Astrocyte of the spinal cord (primary cell): ENCODE measurements at regions not wholly inside any gene's neighbourhood (a gene's known extent, or its start where the extent isn't known, plus 50 kb on each side); places are given as distances from the start of the nearest gene placed in this dataset.

Experiments
- DNase-seq: peaks from one replicate; pipeline ENCODE4 v3.0.0; 2011; ENCODE audit warnings: low read depth, low spot score
- H3K4me3 ChIP-seq: 2 replicates; pipeline ENCODE4 v1.5.1; 2011; ENCODE audit warnings: low read depth, mild to moderate bottlenecking, low read length, moderate library complexity
- CTCF ChIP-seq: IDR thresholded peaks from 2 replicates; pipeline ENCODE4 v1.5.1; 2012; ENCODE audit warnings: low read depth, mild to moderate bottlenecking, low read length, inconsistent platforms
- in situ Hi-C: cut with HindIII; loops from 2 replicates; pipeline ENCODE4 v1.10.0; 2017; ENCODE audit warnings: low sequenced_read_pairs

- no peak for TF ChIP-seq CTCF
- H3K4me3 ChIP-seq, result no peak overlapping the region
- in situ Hi-C loops, result no loop called here
- DNase-seq, result peak; percentile 25
These were observed 205.9 kb downstream of the ZIC1 start for GRCh38 chr3:147615035-147615434.

DNA sequence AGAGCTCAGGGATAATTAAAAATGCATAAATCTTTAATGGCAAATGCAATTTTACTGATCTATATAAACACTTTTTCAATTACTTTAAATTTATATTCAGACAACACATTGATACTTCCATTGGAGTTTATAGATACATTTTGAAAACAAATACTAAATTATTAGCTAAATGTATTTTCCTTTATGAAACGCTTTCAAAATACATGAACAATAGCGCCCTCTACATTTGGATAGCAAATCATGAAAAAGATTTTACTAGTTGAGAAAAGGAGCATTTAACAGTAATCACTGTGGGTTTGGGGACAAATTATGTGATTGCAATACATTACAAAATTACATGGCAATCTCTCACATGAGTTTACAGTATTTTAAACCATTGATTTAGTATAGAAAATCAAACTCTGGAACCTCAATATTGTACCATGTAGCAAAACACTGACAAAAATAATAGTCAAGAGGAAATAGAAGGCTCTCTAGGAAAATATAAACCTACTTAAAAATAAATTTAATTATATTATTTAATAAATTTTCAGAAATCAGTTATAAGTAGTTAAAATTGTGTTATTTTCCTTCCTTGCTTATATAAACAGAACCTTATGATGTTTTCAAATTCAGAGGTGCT, 207.9 kb downstream of the ZIC1 start:
- in situ Hi-C loops, result no loop called here
- TF ChIP-seq CTCF, result peak; percentile 43
- peak; percentile 65 for DNase-seq
- no peak overlapping the region for H3K4me3 ChIP-seq

- no peak overlapping the region for H3K4me3 ChIP-seq
- TF ChIP-seq CTCF, result no peak
- in situ Hi-C loops, result no loop called here
- DNase-seq, result peak; percentile 46
These were observed 209.5 kb downstream of the ZIC1 start for GRCh38 chr3:147618691-147619090.

DNA sequence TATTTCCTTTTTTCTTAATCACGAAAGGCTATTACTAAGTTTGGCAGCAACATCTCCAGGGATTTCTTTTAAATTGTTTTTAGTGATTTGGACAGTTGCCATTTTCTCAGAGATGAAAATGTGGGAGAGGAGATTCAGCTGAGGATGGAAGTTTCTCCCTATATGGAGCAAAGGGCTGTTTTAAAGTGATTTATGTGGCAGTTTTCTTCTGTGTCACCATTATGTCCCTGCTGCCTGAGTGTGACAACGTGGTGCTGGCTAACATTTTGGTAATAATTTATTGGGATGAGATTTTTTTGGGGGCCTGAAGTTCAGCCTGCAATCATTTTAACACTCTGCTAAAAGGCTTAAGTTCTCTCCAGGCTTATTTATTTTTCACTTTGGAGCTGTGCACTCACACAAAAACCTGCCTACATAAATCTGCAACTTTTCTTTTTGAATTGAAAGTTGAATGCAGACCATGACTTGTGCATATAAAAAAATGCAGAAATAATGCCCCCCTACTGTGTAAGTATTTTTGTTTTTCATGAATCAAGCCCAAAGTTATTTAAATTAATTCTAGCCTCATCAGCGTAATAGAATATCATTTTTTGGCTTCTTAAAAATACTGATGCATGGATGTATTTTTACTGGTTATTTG, 210.9 kb downstream of the ZIC1 start:
- no peak for TF ChIP-seq CTCF
- in situ Hi-C loops, result no loop called here

DNA sequence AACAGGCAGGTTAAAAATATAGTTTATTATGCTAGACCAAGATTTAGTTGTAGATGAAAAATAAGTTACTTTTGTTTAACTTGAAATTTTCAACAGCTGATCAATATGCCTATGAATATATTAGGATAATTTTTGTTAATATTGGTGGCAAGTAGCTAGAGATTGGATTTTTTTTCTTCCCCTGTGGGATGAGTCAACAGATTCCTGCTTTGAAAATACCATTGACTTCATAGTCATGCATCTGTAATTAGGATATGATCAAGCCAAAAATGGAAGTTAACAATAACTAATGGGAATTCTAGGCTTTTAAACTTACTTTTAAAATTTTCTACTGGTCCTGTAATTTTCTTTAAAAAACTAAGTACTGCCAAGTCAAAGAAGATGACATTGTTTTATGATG, 211.7 kb downstream of the ZIC1 start:
- no peak for TF ChIP-seq CTCF
- in situ Hi-C loops, result no loop called here
- H3K4me3 ChIP-seq, result no peak overlapping the region
- peak; percentile 70 for DNase-seq

More for the DNA sequence above, 210.9 kb downstream of the ZIC1 start:
- peak; percentile 66 for DNase-seq
- H3K4me3 ChIP-seq, result no peak overlapping the region

DNA sequence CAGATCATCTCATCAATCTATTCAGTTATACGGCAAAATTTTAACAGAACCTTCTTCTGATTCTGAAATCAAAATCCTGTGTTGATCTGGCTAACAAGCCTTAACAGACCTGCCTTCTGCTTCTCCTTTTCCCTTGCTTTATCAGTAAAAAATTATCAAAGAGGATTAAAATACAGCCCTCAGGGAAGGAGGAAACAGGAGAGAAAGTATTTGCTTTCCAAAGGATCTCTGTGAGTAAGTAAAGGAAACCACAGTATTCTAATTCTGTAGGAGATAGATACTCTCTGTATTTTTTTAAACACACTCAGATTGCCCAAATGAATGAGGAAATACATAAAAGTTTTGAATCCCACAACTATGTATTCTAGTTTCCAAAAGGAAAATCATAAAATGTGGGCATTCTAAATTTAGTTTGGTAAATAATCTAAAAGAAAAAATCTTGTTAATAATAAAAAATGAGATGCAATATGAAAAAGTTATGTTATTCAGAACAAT, 221.8 kb downstream of the ZIC1 start:
- TF ChIP-seq CTCF, result no peak
- in situ Hi-C loops, result no loop called here
- H3K4me3 ChIP-seq, result no peak overlapping the region
- DNase-seq, result no peak
